ENCODE measurements at regions not wholly inside any gene's neighbourhood (a gene's known extent, or its start where the extent isn't known, plus 50 kb on each side); places are given as distances from the start of the nearest gene placed in this dataset.

DNA sequence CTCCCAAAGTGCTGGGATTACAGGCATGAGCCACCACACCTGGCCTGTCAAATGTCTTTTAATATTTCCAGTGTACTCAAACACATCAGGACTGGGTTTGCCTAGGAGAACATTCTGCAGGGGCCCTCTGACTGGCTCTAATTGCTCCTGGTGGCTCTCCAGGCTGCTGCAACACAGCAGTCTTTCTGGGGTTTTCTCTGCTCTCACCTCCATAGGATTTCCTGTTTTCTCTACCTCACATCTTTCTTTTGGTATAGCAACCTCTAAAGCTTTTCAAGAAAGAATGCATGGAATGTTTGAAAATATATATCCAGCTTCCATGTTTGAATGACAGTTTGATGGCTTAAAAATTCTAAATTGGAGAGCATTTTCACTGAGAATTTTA lies 83.3 kb upstream of the IGSF10 start:
- Histone ChIP-seq H3K4me1 (ENCODE audit: control insufficient read depth, insufficient read depth, low read length) (no peaks in the 10 kb centered on the region), H3K9me3 (ENCODE audit: control insufficient read depth, insufficient read depth, low read depth, low read length) (no peaks in the 10 kb centered on the region), H3K36me3 (ENCODE audit: control insufficient read depth in 2 of 2, insufficient read depth in 1 of 2, low read length in 2 of 2) (no peaks in the 10 kb centered on the region), H3K27ac (ENCODE audit: extremely low read depth, low read depth, low read length) (no peak overlapping the region), H3K4me3 (ENCODE audit: low read depth, low read length) (no peak overlapping the region)
- no peak for TF ChIP-seq ZNF768 (tag by site-specific recombination; IDR thresholded peaks at IDR 0.05)
- TF ChIP-seq HOXD13 (CRISPR knock-in tag; IDR thresholded peaks at IDR 0.05; ENCODE audit: borderline replicate concordance), result no peak
- no peak for TF ChIP-seq ZNF560 (tag by site-specific recombination; IDR thresholded peaks at IDR 0.05; ENCODE audit: borderline replicate concordance)
- no peak for TF ChIP-seq KLF8 (tag by site-specific recombination; IDR thresholded peaks at IDR 0.05)
- no peak for TF ChIP-seq ZNF175 (tag by site-specific recombination; IDR thresholded peaks at IDR 0.05)
- no peak for TF ChIP-seq ZNF701 (tag by site-specific recombination; IDR thresholded peaks at IDR 0.05)
- no peak for TF ChIP-seq ZXDB (tag by site-specific recombination; IDR thresholded peaks at IDR 0.05)
- no peak for TF ChIP-seq ZNF629 (tag by site-specific recombination; IDR thresholded peaks at IDR 0.05)
- TF ChIP-seq, protein P1, sequence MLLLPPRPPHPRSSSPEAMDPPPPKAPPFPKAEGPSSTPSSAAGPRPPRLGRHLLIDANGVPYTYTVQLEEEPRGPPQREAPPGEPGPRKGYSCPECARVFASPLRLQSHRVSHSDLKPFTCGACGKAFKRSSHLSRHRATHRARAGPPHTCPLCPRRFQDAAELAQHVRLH (tag by site-specific recombination; IDR thresholded peaks at IDR 0.05), result no peak
- no peak for TF ChIP-seq OVOL3 (tag by site-specific recombination; IDR thresholded peaks at IDR 0.05)
- no peak for TF ChIP-seq ZNF514 (tag by site-specific recombination; IDR thresholded peaks at IDR 0.05)
- no peak for TF ChIP-seq BCL11A (tag by site-specific recombination; IDR thresholded peaks at IDR 0.05; ENCODE audit: low read depth)
- TF ChIP-seq MEIS1 (CRISPR knock-in tag; IDR thresholded peaks at IDR 0.05; ENCODE audit: borderline replicate concordance), result no peak
- POLR2A ChIA-PET, result no interaction called here
- CTCF ChIA-PET, result no interaction called here

DNA sequence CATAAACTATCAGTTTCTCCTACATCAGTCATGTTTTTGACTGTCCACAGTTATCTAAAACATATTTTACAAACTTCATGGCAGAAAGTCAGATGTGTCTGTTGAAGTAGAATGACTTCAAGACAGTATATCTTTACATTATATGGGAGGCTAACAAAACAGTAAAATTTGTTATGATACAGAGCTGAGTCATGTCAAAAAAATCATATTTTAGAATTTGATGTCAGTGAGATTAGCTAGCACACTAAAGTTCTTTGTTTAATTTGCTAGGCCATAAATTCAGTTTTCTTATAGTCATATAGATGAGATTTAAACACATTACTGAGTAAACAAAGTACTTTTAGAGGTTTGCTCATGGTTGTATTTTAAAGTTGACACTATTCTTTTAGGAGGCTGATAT lies 80.3 kb upstream of the IGSF10 start:
- Histone ChIP-seq H3K4me3 (ENCODE audit: low read depth, low read length) (no peak overlapping the region), H3K27ac (ENCODE audit: extremely low read depth, low read depth, low read length) (no peak overlapping the region), H3K4me1 (ENCODE audit: control insufficient read depth, insufficient read depth, low read length) (no peaks in the 10 kb centered on the region), H3K9me3 (ENCODE audit: control insufficient read depth, insufficient read depth, low read depth, low read length) (no peaks in the 10 kb centered on the region), H3K36me3 (ENCODE audit: control insufficient read depth in 2 of 2, insufficient read depth in 1 of 2, low read length in 2 of 2) (no peaks in the 10 kb centered on the region)
- TF ChIP-seq KLF8 (tag by site-specific recombination; IDR thresholded peaks at IDR 0.05) (no peak), ZNF391 (tag by site-specific recombination; IDR thresholded peaks at IDR 0.05; ENCODE audit: borderline replicate concordance, low read depth) (no peak), SP3 (tag by site-specific recombination; IDR thresholded peaks at IDR 0.05) (no peak), ZNF501 (tag by site-specific recombination; IDR thresholded peaks at IDR 0.05) (no peak), ZNF366 (tag by site-specific recombination; conservative IDR thresholded peaks at IDR 0.05) (no peak), ZFP69B (tag by site-specific recombination; IDR thresholded peaks at IDR 0.05) (no peak), ZNF596 (tag by site-specific recombination; IDR thresholded peaks at IDR 0.05) (no peak)
- TF ChIP-seq, protein P2, sequence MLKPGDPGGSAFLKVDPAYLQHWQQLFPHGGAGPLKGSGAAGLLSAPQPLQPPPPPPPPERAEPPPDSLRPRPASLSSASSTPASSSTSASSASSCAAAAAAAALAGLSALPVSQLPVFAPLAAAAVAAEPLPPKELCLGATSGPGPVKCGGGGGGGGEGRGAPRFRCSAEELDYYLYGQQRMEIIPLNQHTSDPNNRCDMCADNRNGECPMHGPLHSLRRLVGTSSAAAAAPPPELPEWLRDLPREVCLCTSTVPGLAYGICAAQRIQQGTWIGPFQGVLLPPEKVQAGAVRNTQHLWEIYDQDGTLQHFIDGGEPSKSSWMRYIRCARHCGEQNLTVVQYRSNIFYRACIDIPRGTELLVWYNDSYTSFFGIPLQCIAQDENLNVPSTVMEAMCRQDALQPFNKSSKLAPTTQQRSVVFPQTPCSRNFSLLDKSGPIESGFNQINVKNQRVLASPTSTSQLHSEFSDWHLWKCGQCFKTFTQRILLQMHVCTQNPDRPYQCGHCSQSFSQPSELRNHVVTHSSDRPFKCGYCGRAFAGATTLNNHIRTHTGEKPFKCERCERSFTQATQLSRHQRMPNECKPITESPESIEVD (tag by site-specific recombination; IDR thresholded peaks at IDR 0.05), result 0 out of 2 replicates have a peak, but pooled peaks have one; percentile 27
- TF ChIP-seq, protein P3, sequence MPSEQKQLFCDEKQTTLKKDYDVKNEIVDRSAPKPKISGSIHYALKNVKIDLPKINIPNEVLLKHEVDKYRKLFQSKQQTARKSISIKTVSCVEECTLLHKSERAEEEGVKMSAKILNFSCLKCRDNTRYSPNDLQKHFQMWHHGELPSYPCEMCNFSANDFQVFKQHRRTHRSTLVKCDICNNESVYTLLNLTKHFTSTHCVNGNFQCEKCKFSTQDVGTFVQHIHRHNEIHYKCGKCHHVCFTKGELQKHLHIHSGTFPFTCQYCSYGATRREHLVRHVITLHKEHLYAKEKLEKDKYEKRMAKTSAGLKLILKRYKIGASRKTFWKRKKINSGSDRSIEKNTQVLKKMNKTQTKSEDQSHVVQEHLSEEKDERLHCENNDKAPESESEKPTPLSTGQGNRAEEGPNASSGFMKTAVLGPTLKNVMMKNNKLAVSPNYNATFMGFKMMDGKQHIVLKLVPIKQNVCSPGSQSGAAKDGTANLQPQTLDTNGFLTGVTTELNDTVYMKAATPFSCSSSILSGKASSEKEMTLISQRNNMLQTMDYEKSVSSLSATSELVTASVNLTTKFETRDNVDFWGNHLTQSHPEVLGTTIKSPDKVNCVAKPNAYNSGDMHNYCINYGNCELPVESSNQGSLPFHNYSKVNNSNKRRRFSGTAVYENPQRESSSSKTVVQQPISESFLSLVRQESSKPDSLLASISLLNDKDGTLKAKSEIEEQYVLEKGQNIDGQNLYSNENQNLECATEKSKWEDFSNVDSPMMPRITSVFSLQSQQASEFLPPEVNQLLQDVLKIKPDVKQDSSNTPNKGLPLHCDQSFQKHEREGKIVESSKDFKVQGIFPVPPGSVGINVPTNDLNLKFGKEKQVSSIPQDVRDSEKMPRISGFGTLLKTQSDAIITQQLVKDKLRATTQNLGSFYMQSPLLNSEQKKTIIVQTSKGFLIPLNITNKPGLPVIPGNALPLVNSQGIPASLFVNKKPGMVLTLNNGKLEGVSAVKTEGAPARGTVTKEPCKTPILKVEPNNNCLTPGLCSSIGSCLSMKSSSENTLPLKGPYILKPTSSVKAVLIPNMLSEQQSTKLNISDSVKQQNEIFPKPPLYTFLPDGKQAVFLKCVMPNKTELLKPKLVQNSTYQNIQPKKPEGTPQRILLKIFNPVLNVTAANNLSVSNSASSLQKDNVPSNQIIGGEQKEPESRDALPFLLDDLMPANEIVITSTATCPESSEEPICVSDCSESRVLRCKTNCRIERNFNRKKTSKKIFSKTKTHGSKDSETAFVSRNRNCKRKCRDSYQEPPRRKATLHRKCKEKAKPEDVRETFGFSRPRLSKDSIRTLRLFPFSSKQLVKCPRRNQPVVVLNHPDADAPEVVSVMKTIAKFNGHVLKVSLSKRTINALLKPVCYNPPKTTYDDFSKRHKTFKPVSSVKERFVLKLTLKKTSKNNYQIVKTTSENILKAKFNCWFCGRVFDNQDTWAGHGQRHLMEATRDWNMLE (tag by site-specific recombination; conservative IDR thresholded peaks at IDR 0.05; ENCODE audit: low read depth), result no peak
- ChIA-PET CTCF (no interaction called here), POLR2A (no interaction called here)
